ENCODE measurements at regions not wholly inside any gene's neighbourhood (a gene's known extent, or its start where the extent isn't known, plus 50 kb on each side); places are given as distances from the start of the nearest gene placed in this dataset.

- H3K4me3 Mint-ChIP-seq (ENCODE audit: unreplicated experiment), result no peak overlapping the region
- BruUV-seq (replicated peaks), result no TSS peak
- CTCF ChIA-PET, result no interaction called here
- no peaks in the 10 kb centered on the region for H3K27me3 Mint-ChIP-seq (ENCODE audit: insufficient read depth, unreplicated experiment)
- no peaks in the 10 kb centered on the region for H3K9me3 ChIP-seq
- peaks cover 13% of the 10 kb centered on the region for H3K9me3 Mint-ChIP-seq (ENCODE audit: unreplicated experiment)
- POLR2A ChIA-PET, result no interaction called here
- no peaks in the 10 kb centered on the region for H3K36me3 ChIP-seq (ENCODE audit: control insufficient read depth, insufficient read depth, low read length)
- no peak for TF ChIP-seq CTCF (IDR thresholded peaks at IDR 0.05; ENCODE audit: insufficient read depth in 1 of 2, low read depth in 1 of 2, low read length in 1 of 2, severe bottlenecking in 1 of 2, unreplicated experiment in 1 of 2)
- H3K4me1 Mint-ChIP-seq (ENCODE audit: low read depth, unreplicated experiment), result no peaks in the 10 kb centered on the region
- no peak overlapping the region for H3K4me3 ChIP-seq (ENCODE audit: low read depth, low read length)
- H3K36me3 Mint-ChIP-seq (ENCODE audit: insufficient read depth, unreplicated experiment), result no peaks in the 10 kb centered on the region
- no peaks in the 10 kb centered on the region for H3K4me1 ChIP-seq
- no peaks in the 10 kb centered on the region for H3K27me3 ChIP-seq (replicated peaks; ENCODE audit: control insufficient read depth, insufficient read depth, low read length)
- intact Hi-C loops (cut with micrococcal nuclease; ENCODE audit: unreplicated experiment), result no loop called here
- no peak for DNase-seq
- H3K27ac Mint-ChIP-seq (ENCODE audit: unreplicated experiment), result no peak overlapping the region
Measured at GRCh38 chr2:77642339-77642738, 120.2 kb upstream of the LRRTM4 start.

- ChIA-PET POLR2A (no interaction called here), CTCF (no interaction called here)
- H3K4me1 Mint-ChIP-seq (ENCODE audit: low read depth, unreplicated experiment), result peaks cover 14% of the 10 kb centered on the region
- no peak for TF ChIP-seq CTCF (IDR thresholded peaks at IDR 0.05; ENCODE audit: insufficient read depth in 1 of 2, low read depth in 1 of 2, low read length in 1 of 2, severe bottlenecking in 1 of 2, unreplicated experiment in 1 of 2)
- Histone ChIP-seq H3K4me3 (ENCODE audit: low read depth, low read length) (no peak overlapping the region), H3K9me3 (no peaks in the 10 kb centered on the region), H3K36me3 (ENCODE audit: control insufficient read depth, insufficient read depth, low read length) (no peaks in the 10 kb centered on the region), H3K4me1 (peaks cover 11% of the 10 kb centered on the region), H3K27me3 (replicated peaks; ENCODE audit: control insufficient read depth, insufficient read depth, low read length) (no peaks in the 10 kb centered on the region)
- H3K27me3 Mint-ChIP-seq (ENCODE audit: insufficient read depth, unreplicated experiment), result no peaks in the 10 kb centered on the region
- no peaks in the 10 kb centered on the region for H3K36me3 Mint-ChIP-seq (ENCODE audit: insufficient read depth, unreplicated experiment)
- DNase-seq, result no peak
- intact Hi-C loops (cut with micrococcal nuclease; ENCODE audit: unreplicated experiment), result no loop called here
- BruUV-seq (replicated peaks), result no TSS peak
- H3K4me3 Mint-ChIP-seq (ENCODE audit: unreplicated experiment), result no peak overlapping the region
- H3K9me3 Mint-ChIP-seq (ENCODE audit: unreplicated experiment), result no peaks in the 10 kb centered on the region
- no peak overlapping the region for H3K27ac Mint-ChIP-seq (ENCODE audit: unreplicated experiment)
Measured at GRCh38 chr2:77649856-77650255, 127.7 kb upstream of the LRRTM4 start.

GRCh38 chr2:77652499-77652898 lies 130.3 kb upstream of the LRRTM4 start:
- Histone ChIP-seq H3K9me3 (no peaks in the 10 kb centered on the region), H3K27me3 (replicated peaks; ENCODE audit: control insufficient read depth, insufficient read depth, low read length) (no peaks in the 10 kb centered on the region), H3K4me3 (ENCODE audit: low read depth, low read length) (no peak overlapping the region), H3K4me1 (peaks cover 11% of the 10 kb centered on the region), H3K36me3 (ENCODE audit: control insufficient read depth, insufficient read depth, low read length) (no peaks in the 10 kb centered on the region)
- Mint-ChIP-seq H3K4me3 (ENCODE audit: unreplicated experiment) (no peak overlapping the region), H3K36me3 (ENCODE audit: insufficient read depth, unreplicated experiment) (no peaks in the 10 kb centered on the region), H3K4me1 (ENCODE audit: low read depth, unreplicated experiment) (peaks cover 14% of the 10 kb centered on the region), H3K27me3 (ENCODE audit: insufficient read depth, unreplicated experiment) (no peaks in the 10 kb centered on the region), H3K27ac (ENCODE audit: unreplicated experiment) (no peak overlapping the region), H3K9me3 (ENCODE audit: unreplicated experiment) (no peaks in the 10 kb centered on the region)
- ChIA-PET CTCF (no interaction called here), POLR2A (no interaction called here)
- no peak for DNase-seq
- intact Hi-C loops (cut with micrococcal nuclease; ENCODE audit: unreplicated experiment), result no loop called here
- no TSS peak for BruUV-seq (replicated peaks)
- TF ChIP-seq CTCF (IDR thresholded peaks at IDR 0.05; ENCODE audit: insufficient read depth in 1 of 2, low read depth in 1 of 2, low read length in 1 of 2, severe bottlenecking in 1 of 2, unreplicated experiment in 1 of 2), result no peak
